Endothelial cell of umbilical vein (primary cell): ENCODE measurements at regions not wholly inside any gene's neighbourhood (a gene's known extent, or its start where the extent isn't known, plus 50 kb on each side); places are given as distances from the start of the nearest gene placed in this dataset.

Experiments used
- BruUV-seq: library from RNA; stranded (reverse); fragments of 400-500 nt; replicated peaks from 2 replicates; lab custom pipeline; 2021; lab: Mats Ljungman, UMichigan
- CTCF ChIA-PET: fragments of 300-600, 350-600 bp; sonication (Branson Sonifier 250); formaldehyde crosslinking; loops from one replicate; lab custom pipeline; 2021; ENCODE audit warnings: antibody characterized with exemption, inconsistent platforms; lab: Charles Lee
- POLR2A ChIA-PET: fragments of 300-600, 350-600 bp; sonication (Branson Sonifier 250); formaldehyde crosslinking; loops from one replicate; lab custom pipeline; 2021; ENCODE audit warnings: antibody characterized with exemption, inconsistent platforms; lab: Charles Lee
- DNase-seq: peaks from one replicate; pipeline ENCODE4 v3.0.0-alpha.2; 2011; ENCODE audit warnings: low read depth, low spot score
- FAIRE-seq: peaks from 2 replicates; lab custom pipeline; 2011; peaks lifted over from hg19 to GRCh38; lab: Jason Lieb, UNC
- H2AFZ ChIP-seq: 2 replicates; pipeline ENCODE4 v1.6.0; 2012; ENCODE audit warnings: low read depth, low read length, control low read depth, inconsistent platforms
- H3K27ac ChIP-seq: 2 replicates; pipeline ENCODE4 v1.5.1; 2011; ENCODE audit warnings: low read depth, mild to moderate bottlenecking, control low read depth, low read length, moderate library complexity; ENCODE audit not compliant: insufficient read depth
- H3K27me3 ChIP-seq, 2 experiments: 2 replicates each; pipeline versions ENCODE4 v1.6.0 to v1.6.1; 2011; ENCODE audit warnings: low read length in 2 of 2, mixed read lengths in 1 of 2; ENCODE audit not compliant: control insufficient read depth in 2 of 2, insufficient read depth in 2 of 2
- H3K36me3 ChIP-seq, 2 experiments: 2 replicates in 1 of 2; 3 replicates in 1 of 2; pipeline ENCODE4 v1.5.1; 2011; ENCODE audit warnings: low read length in 2 of 2, mild to moderate bottlenecking in 1 of 2, moderate library complexity in 1 of 2; ENCODE audit not compliant: control insufficient read depth in 2 of 2, insufficient read depth in 2 of 2; ENCODE audit errors: extremely low read depth in 1 of 2
- H3K4me1 ChIP-seq: 3 replicates; pipeline ENCODE4 v1.5.1; 2011; ENCODE audit warnings: mild to moderate bottlenecking, low read length; ENCODE audit not compliant: control insufficient read depth, insufficient read depth; ENCODE audit errors: extremely low read depth
- H3K4me2 ChIP-seq: 2 replicates; pipeline ENCODE4 v1.6.1; 2011; ENCODE audit warnings: low read length, control low read depth, mixed read lengths; ENCODE audit not compliant: insufficient read depth
- H3K4me3 ChIP-seq, 3 experiments: fragments of 200-600 bp in 1 of 3; sonication (generic), shearing (Covaris generic) in 1 of 3; replicated peaks in 1 of 3; 2 replicates each; pipeline ENCODE4 v1.5.1; 2011 to 2016; ENCODE audit warnings: control low read depth in 3 of 3, low read length in 3 of 3, mild to moderate bottlenecking in 2 of 3, inconsistent platforms in 1 of 3, low read depth in 1 of 3, moderate library complexity in 1 of 3; ENCODE audit not compliant: insufficient read depth in 1 of 3
- H3K79me2 ChIP-seq: 2 replicates; pipeline ENCODE4 v1.6.0; 2012; ENCODE audit warnings: low read length, inconsistent platforms; ENCODE audit not compliant: control insufficient read depth, insufficient read depth
- H3K9ac ChIP-seq: replicated peaks from 2 replicates; pipeline ENCODE3; 2011; ENCODE audit warnings: low read length, control low read depth; ENCODE audit not compliant: insufficient read depth; ENCODE audit errors: extremely low read depth
- H3K9me1 ChIP-seq: replicated peaks from 3 replicates; pipeline ENCODE4 v1.6.0; 2011; ENCODE audit warnings: mild to moderate bottlenecking, low read length; ENCODE audit not compliant: control insufficient read depth, insufficient read depth; ENCODE audit errors: extremely low read depth
- H3K9me3 ChIP-seq: replicated peaks from 2 replicates; pipeline ENCODE4 v1.5.1; 2012; ENCODE audit warnings: low read length, inconsistent platforms; ENCODE audit not compliant: control insufficient read depth, insufficient read depth
- H4K20me1 ChIP-seq: replicated peaks from 2 replicates; pipeline ENCODE3; 2011; ENCODE audit warnings: mild to moderate bottlenecking, low read length; ENCODE audit not compliant: control insufficient read depth, insufficient read depth; ENCODE audit errors: extremely low read depth
- EZH2 ChIP-seq: IDR thresholded peaks from 2 replicates; pipeline ENCODE4 v1.6.1; 2012; ENCODE audit warnings: borderline replicate concordance, low read depth, mild to moderate bottlenecking, moderate library complexity, low read length, inconsistent platforms; ENCODE audit not compliant: severe bottlenecking
- FOS ChIP-seq: IDR thresholded peaks from 2 replicates; pipeline ENCODE4 v1.6.1; 2011; ENCODE audit warnings: mild to moderate bottlenecking, low read length, moderate library complexity, borderline replicate concordance; ENCODE audit not compliant: insufficient read depth
- GATA2 ChIP-seq: IDR thresholded peaks from 2 replicates; pipeline ENCODE4 v1.7.0; 2011; ENCODE audit warnings: low read depth, mild to moderate bottlenecking, moderate library complexity, mixed read lengths, low read length; ENCODE audit not compliant: insufficient read length, insufficient read depth
- JUN ChIP-seq: IDR thresholded peaks from 2 replicates; pipeline ENCODE4 v1.6.1; 2011; ENCODE audit warnings: borderline replicate concordance, low read depth; ENCODE audit not compliant: insufficient read length, insufficient read depth
- MYC ChIP-seq: IDR thresholded peaks from one replicate; pipeline ENCODE4 v1.6.1; 2011; ENCODE audit warnings: mild to moderate bottlenecking, low read depth, low read length
- POLR2A ChIP-seq: IDR thresholded peaks from 2 replicates; pipeline ENCODE4 v1.6.1; 2012; ENCODE audit warnings: low read depth, mild to moderate bottlenecking, control low read depth, low read length
- POLR2AphosphoS5 ChIP-seq: IDR thresholded peaks from 2 replicates; pipeline ENCODE4 v1.6.1; 2012; ENCODE audit warnings: low read depth, mild to moderate bottlenecking, control low read depth, low read length, moderate library complexity; ENCODE audit not compliant: insufficient read depth
- dilution Hi-C: fragments of 300-500 bp; cut with MboI; formaldehyde crosslinking; loops from one replicate; pipeline ENCODE4 v1.15.0; 2019; ENCODE audit warnings: low sequenced_read_pairs; ENCODE audit not compliant: extremely low pct_ligation_motif_present
- intact Hi-C: fragments of 100-400 bp; cut with micrococcal nuclease; formaldehyde crosslinking; loops from one replicate; pipeline ENCODE4 v1.10.0; 2022
- TF ChIP-seq, protein P1 (sequence below): IDR thresholded peaks from 2 replicates; pipeline ENCODE4 v1.6.1; 2011; ENCODE audit not compliant: insufficient read depth, insufficient read length
- TF ChIP-seq, protein P2 (sequence below), 2 donors: IDR thresholded peaks; 1 replicate in 1 of 2; 2 replicates in 1 of 2; pipeline ENCODE4 v1.5.1; 2011; ENCODE audit warnings: low read length in 2 of 2, mild to moderate bottlenecking in 2 of 2, moderate library complexity in 2 of 2, control low read depth in 1 of 2, inconsistent platforms in 1 of 2, low read depth in 1 of 2; ENCODE audit not compliant: insufficient read depth in 1 of 2; ENCODE audit errors: extremely low read depth in 1 of 2

- no TSS peak for BruUV-seq
- ChIA-PET CTCF (no interaction called here), POLR2A (no interaction called here)
- H3K9me3 ChIP-seq, result no peaks in the 10 kb centered on the region
- H3K4me3 ChIP-seq, result no peak overlapping the region
- H2AFZ ChIP-seq, result no peak overlapping the region
- DNase-seq, result no peak
- TF ChIP-seq MYC (no peak), POLR2AphosphoS5 (no peak), FOS (no peak), POLR2A (no peak)
- no peaks in the 10 kb centered on the region for H3K4me1 ChIP-seq
- no peaks in the 10 kb centered on the region for H3K27me3 ChIP-seq
- H3K9me1 ChIP-seq, result no peaks in the 10 kb centered on the region
- no peak overlapping the region for H3K27ac ChIP-seq
- FAIRE-seq, result no peak
- intact Hi-C loops (no loop called here), dilution Hi-C loops (no loop called here)
- H4K20me1 ChIP-seq, result no peaks in the 10 kb centered on the region
- no peaks in the 10 kb centered on the region for H3K36me3 ChIP-seq
- no peak overlapping the region for H3K9ac ChIP-seq
- no peaks in the 10 kb centered on the region for H3K79me2 ChIP-seq
- no peak overlapping the region for H3K4me2 ChIP-seq
Measured at GRCh38 chr2:16747689-16748088, 82.1 kb upstream of the CYRIA start.

- no peak for DNase-seq
- dilution Hi-C loops, result no loop called here
- POLR2A ChIA-PET, result no interaction called here
Measured at GRCh38 chr2:16747257-16747656, 81.6 kb upstream of the CYRIA start.

More at GRCh38 chr2:16747257-16747656, 81.6 kb upstream of the CYRIA start:
- FAIRE-seq, result no peak
- TF ChIP-seq, protein P1, sequence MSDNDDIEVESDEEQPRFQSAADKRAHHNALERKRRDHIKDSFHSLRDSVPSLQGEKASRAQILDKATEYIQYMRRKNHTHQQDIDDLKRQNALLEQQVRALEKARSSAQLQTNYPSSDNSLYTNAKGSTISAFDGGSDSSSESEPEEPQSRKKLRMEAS, result no peak
- TF ChIP-seq GATA2, result no peak
- TF ChIP-seq EZH2, result no peak
- TF ChIP-seq, protein P2, sequence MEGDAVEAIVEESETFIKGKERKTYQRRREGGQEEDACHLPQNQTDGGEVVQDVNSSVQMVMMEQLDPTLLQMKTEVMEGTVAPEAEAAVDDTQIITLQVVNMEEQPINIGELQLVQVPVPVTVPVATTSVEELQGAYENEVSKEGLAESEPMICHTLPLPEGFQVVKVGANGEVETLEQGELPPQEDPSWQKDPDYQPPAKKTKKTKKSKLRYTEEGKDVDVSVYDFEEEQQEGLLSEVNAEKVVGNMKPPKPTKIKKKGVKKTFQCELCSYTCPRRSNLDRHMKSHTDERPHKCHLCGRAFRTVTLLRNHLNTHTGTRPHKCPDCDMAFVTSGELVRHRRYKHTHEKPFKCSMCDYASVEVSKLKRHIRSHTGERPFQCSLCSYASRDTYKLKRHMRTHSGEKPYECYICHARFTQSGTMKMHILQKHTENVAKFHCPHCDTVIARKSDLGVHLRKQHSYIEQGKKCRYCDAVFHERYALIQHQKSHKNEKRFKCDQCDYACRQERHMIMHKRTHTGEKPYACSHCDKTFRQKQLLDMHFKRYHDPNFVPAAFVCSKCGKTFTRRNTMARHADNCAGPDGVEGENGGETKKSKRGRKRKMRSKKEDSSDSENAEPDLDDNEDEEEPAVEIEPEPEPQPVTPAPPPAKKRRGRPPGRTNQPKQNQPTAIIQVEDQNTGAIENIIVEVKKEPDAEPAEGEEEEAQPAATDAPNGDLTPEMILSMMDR (IDR thresholded peaks at IDR 0.05; ENCODE audit: extremely low read depth in 1 of 2, insufficient read depth in 1 of 2, low read depth in 1 of 2, low read length in 2 of 2), result no peak
- TF ChIP-seq MYC, result no peak
- no peak for TF ChIP-seq FOS
- no peak for TF ChIP-seq POLR2A
- no peak for TF ChIP-seq JUN
- TF ChIP-seq POLR2AphosphoS5, result no peak
- Histone ChIP-seq H3K27me3 (no peaks in the 10 kb centered on the region), H3K9me1 (no peaks in the 10 kb centered on the region), H3K4me1 (no peaks in the 10 kb centered on the region), H3K36me3 (no peaks in the 10 kb centered on the region), H3K27ac (no peak overlapping the region), H3K4me2 (no peak overlapping the region), H3K9ac (no peak overlapping the region), H3K79me2 (no peaks in the 10 kb centered on the region), H3K9me3 (no peaks in the 10 kb centered on the region), H3K4me3 (no peak overlapping the region), H4K20me1 (no peaks in the 10 kb centered on the region), H2AFZ (no peak overlapping the region)
- BruUV-seq, result no TSS peak
- CTCF ChIA-PET, result interaction anchor here (0.7 kb wide), 1 partner anchor 8 kb away, joined by 3 read pairs; no protein-coding TSS in a partner anchor
- intact Hi-C loops, result no loop called here
